Uterus (tissue), 3 donors: ENCODE measurements at regions not wholly inside any gene's neighbourhood (a gene's known extent, or its start where the extent isn't known, plus 50 kb on each side); places are given as distances from the start of the nearest gene placed in this dataset.

Experiments
- DNase-seq, 2 donors: peaks; one replicate each; pipeline ENCODE4 v3.0.0-alpha.2; 2019 to 2020
- H3K27ac ChIP-seq, 2 donors: fragments of 200-600 bp; sonication (generic); 1 replicate in 1 of 2; 2 replicates in 1 of 2; pipeline ENCODE4 v1.5.1; 2016 to 2018
- H3K27me3 ChIP-seq, 2 donors: fragments of 200-600 bp; sonication (generic); one replicate each; pipeline ENCODE4 v1.5.1; 2018 to 2019; ENCODE audit warnings: control low read depth in 1 of 2
- H3K36me3 ChIP-seq, 2 donors: fragments of 200-600 bp; sonication (generic); one replicate each; pipeline ENCODE4 v1.5.1; 2019; ENCODE audit warnings: control low read depth in 1 of 2
- H3K4me1 ChIP-seq, 2 donors: fragments of 200-600 bp; sonication (generic); one replicate each; pipeline ENCODE4 v1.5.1; 2018 to 2019; ENCODE audit warnings: control low read depth in 1 of 2
- H3K4me3 ChIP-seq, 2 donors: fragments of 200-600 bp; sonication (generic); 1 replicate in 1 of 2; 2 replicates in 1 of 2; pipeline ENCODE4 v1.5.1; 2018 to 2019; ENCODE audit warnings: mild to moderate bottlenecking in 1 of 2
- H3K9me3 ChIP-seq, 2 donors: fragments of 200-600 bp; sonication (generic); one replicate each; pipeline ENCODE4 v1.5.1; 2019; ENCODE audit warnings: control low read depth in 1 of 2
- CTCF ChIP-seq, 4 experiments: fragments of 200-600 bp in 2 of 4; fragments of 450-650 bp in 2 of 4; sonication (generic) in 2 of 4; IDR thresholded peaks; one replicate each; pipeline ENCODE4 v1.5.1; 2016 to 2019; ENCODE audit warnings: antibody characterized with exemption in 4 of 4, mild to moderate bottlenecking in 2 of 4, moderate library complexity in 1 of 4
- POLR2A ChIP-seq, 2 donors: fragments of 450-650 bp; IDR thresholded peaks; one replicate each; pipeline ENCODE4 v1.6.1; 2016; ENCODE audit warnings: antibody characterized with exemption in 2 of 2, mild to moderate bottlenecking in 1 of 2, moderate library complexity in 1 of 2
- intact Hi-C: fragments of 100-400 bp; cut with DNase I; formaldehyde crosslinking; loops from one replicate; pipeline ENCODE4 v1.15.1; 2023; ENCODE audit warnings: low total_unique reads
- donor health status: DM: yes; HTN: yes; CAD: no.

GRCh38 chr9:82073551-82074543, 85.3 kb downstream of the SPATA31D1 start:
- Histone ChIP-seq H3K4me3 (no peak overlapping the region), H3K27me3 (no peaks in the 10 kb centered on the region), H3K27ac (no peak overlapping the region), H3K4me1 (no peaks in the 10 kb centered on the region), H3K36me3 (no peaks in the 10 kb centered on the region), H3K9me3 (no peaks in the 10 kb centered on the region)
- intact Hi-C loops = no loop called here
- no peak for DNase-seq
- TF ChIP-seq POLR2A (IDR thresholded peaks at IDR 0.05) (no peak), CTCF (IDR thresholded peaks at IDR 0.05) (no peak)

GRCh38 chr9:82080265-82080664, 91.7 kb downstream of the SPATA31D1 start:
- TF ChIP-seq POLR2A (IDR thresholded peaks at IDR 0.05) = no peak
- no peak for TF ChIP-seq CTCF (IDR thresholded peaks at IDR 0.05)
- intact Hi-C loops = no loop called here
- Histone ChIP-seq H3K9me3 (no peaks in the 10 kb centered on the region), H3K4me1 (no peaks in the 10 kb centered on the region), H3K27me3 (no peaks in the 10 kb centered on the region), H3K36me3 (no peaks in the 10 kb centered on the region), H3K4me3 (no peak overlapping the region), H3K27ac (no peak overlapping the region)
- DNase-seq = no peak

GRCh38 chr9:82081496-82081895, 92.9 kb downstream of the SPATA31D1 start:
- H3K27me3 ChIP-seq = no peaks in the 10 kb centered on the region
- H3K9me3 ChIP-seq = no peaks in the 10 kb centered on the region
- TF ChIP-seq POLR2A (IDR thresholded peaks at IDR 0.05) = no peak
- no peak for TF ChIP-seq CTCF (IDR thresholded peaks at IDR 0.05)
- intact Hi-C loops = no loop called here
- no peak for DNase-seq
- H3K27ac ChIP-seq = no peak overlapping the region
- H3K4me3 ChIP-seq = no peak overlapping the region
- H3K36me3 ChIP-seq = no peaks in the 10 kb centered on the region
- no peaks in the 10 kb centered on the region for H3K4me1 ChIP-seq

DNA sequence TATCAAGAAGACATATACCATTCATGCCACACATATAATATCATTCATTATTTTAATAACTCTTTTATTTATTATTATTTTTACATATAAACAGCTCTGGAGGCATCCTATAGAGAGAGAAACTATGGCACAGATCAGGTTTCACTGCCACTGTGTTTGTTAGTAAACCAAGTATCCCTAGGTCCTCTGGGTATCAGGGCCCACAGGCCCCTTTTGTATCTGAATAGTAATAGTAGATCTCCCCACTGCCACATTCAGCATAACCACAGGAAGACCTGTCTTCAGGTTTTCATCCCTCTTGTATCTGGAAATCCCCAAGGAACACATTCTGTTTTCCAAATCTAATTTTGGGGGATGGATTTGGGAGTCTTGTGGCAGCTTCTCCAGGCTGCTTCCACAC, 94.0 kb downstream of the SPATA31D1 start:
- Histone ChIP-seq H3K27me3 (no peaks in the 10 kb centered on the region), H3K4me1 (no peaks in the 10 kb centered on the region), H3K9me3 (no peaks in the 10 kb centered on the region), H3K27ac (no peak overlapping the region), H3K4me3 (no peak overlapping the region), H3K36me3 (no peaks in the 10 kb centered on the region)
- no peak for TF ChIP-seq POLR2A (IDR thresholded peaks at IDR 0.05)
- TF ChIP-seq CTCF (IDR thresholded peaks at IDR 0.05) = no peak
- DNase-seq = no peak
- intact Hi-C loops = no loop called here

DNA sequence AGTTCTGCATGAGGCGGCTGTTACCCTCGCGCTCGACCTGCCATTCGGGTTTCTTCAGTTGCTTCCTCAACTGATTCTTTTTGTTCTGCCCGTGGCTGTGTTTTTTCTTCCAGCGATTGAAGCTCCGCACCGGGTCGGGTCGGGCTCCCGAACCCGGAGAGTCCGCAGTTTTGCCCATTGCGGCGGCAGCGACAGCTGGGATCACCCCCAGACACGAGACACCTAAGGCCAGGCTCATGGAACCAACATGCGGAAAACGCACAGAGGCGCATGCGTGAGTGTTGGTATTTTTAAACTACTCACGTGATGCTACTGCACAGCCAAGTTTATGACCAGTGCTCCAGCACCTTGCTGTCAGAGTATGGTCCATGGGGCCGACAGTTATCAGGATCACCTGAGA, 100.0 kb downstream of the SPATA31D1 start:
- DNase-seq = no peak
- intact Hi-C loops = no loop called here
- Histone ChIP-seq H3K4me3 (no peak overlapping the region), H3K36me3 (no peaks in the 10 kb centered on the region), H3K27me3 (no peaks in the 10 kb centered on the region), H3K9me3 (no peaks in the 10 kb centered on the region), H3K27ac (no peak overlapping the region), H3K4me1 (no peaks in the 10 kb centered on the region)
- no peak for TF ChIP-seq CTCF (IDR thresholded peaks at IDR 0.05)
- TF ChIP-seq POLR2A (IDR thresholded peaks at IDR 0.05) = no peak
